SK-N-MC (cell line): ENCODE measurements at regions not wholly inside any gene's neighbourhood (a gene's known extent, or its start where the extent isn't known, plus 50 kb on each side); places are given as distances from the start of the nearest gene placed in this dataset.

Experiments
- EZH2 ChIP-seq: fragments of 200-600 bp; sonication (generic); IDR thresholded peaks from one replicate; pipeline ENCODE4 v1.6.1; 2017; ENCODE audit warnings: antibody characterized with exemption
- POLR2AphosphoS5 ChIP-seq: IDR thresholded peaks from 2 replicates; pipeline ENCODE4 v1.6.1; 2012; ENCODE audit warnings: mild to moderate bottlenecking, low read depth, low read length, borderline replicate concordance

DNA sequence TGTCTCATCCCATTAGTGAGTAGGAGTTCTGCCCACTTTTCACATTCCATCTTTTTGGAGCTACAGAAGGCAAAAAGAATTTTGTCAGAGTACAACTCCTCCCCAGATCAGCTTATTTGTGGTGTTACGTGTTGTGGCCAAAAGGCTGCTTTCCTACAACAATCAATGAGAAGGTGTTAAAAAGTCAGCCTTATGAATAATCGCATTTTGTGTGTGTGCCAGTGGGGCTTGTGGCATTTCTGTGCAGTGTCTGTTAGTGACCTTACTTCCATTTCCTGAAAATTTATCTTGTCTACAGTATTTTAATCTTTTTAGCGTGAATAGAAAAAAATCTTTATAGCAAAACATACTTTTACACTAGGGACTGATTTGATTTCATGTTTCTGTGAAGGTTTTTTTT lies 458.3 kb upstream of the LCORL start:
- TF ChIP-seq POLR2AphosphoS5 (no peak), EZH2 (no peak)
